OCI-LY7 (cell line): ENCODE measurements at regions not wholly inside any gene's neighbourhood (a gene's known extent, or its start where the extent isn't known, plus 50 kb on each side); places are given as distances from the start of the nearest gene placed in this dataset.

Experiments
- CTCF ChIP-seq: fragments of 200-600 bp; sonication (generic); conservative IDR thresholded peaks from 2 replicates; pipeline ENCODE4 v1.5.1; 2014; ENCODE audit warnings: mild to moderate bottlenecking, antibody characterized with exemption, low read length, moderate library complexity, mixed read lengths
- EZH2phosphoT487 ChIP-seq: fragments of 200-600 bp; sonication (generic); IDR thresholded peaks from 2 replicates; pipeline ENCODE4 v1.6.1; 2018; ENCODE audit warnings: low read depth, borderline replicate concordance, mild to moderate bottlenecking, mixed run types, antibody characterized with exemption, low read length, moderate library complexity, mixed read lengths

DNA sequence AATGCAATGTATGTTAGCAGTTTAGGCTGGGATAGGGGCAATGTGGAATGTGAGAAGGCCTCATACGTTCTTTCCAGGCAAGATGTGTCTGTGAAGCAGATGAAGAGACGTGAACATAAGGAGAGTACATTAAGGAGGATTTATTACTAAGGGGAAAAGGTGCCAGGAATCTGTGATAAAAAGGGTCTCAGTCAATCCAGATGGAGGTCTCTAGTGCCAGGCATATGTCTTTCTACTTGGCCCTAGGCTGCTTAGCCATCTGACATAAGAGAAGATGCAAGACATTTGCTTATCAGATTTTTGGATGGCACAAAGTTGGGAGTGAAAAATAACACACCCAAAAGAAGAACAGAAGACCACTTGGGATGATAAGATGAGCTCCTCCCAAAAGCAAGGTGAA is 93.0 kb upstream of the PRKG2 start:
- TF ChIP-seq CTCF (no peak), EZH2phosphoT487 (no peak)
